Chondrocyte (in vitro differentiated cells): ENCODE measurements at regions not wholly inside any gene's neighbourhood (a gene's known extent, or its start where the extent isn't known, plus 50 kb on each side); places are given as distances from the start of the nearest gene placed in this dataset.

Source experiments
- DNase-seq: peaks from one replicate; pipeline ENCODE4 v3.0.0; 2021; ENCODE audit warnings: mixed read lengths, low spot score
- H3K27ac Mint-ChIP-seq: one replicate; pipeline ENCODE4 v1.8.0; 2021; ENCODE audit warnings: mild to moderate bottlenecking, moderate library complexity, mixed read lengths; ENCODE audit not compliant: unreplicated experiment
- H3K27me3 Mint-ChIP-seq: 2 replicates; pipeline ENCODE4 v1.8.0; 2021; ENCODE audit warnings: low read depth, mixed read lengths
- H3K36me3 Mint-ChIP-seq: 2 replicates; pipeline ENCODE4 v1.8.0; 2021; ENCODE audit warnings: low read depth, mixed read lengths
- H3K4me1 Mint-ChIP-seq: 2 replicates; pipeline ENCODE4 v1.8.0; 2021; ENCODE audit warnings: low read depth, mild to moderate bottlenecking, mixed read lengths
- H3K4me3 Mint-ChIP-seq: one replicate; pipeline ENCODE4 v1.8.0; 2021; ENCODE audit warnings: mild to moderate bottlenecking, moderate library complexity, mixed read lengths; ENCODE audit not compliant: unreplicated experiment
- H3K9me3 Mint-ChIP-seq: 2 replicates; pipeline ENCODE4 v1.8.0; 2021; ENCODE audit warnings: low read depth, mixed read lengths
- TF ChIP-seq, protein P1 (sequence below): fragments of 200-600 bp; sonication (generic); IDR thresholded peaks from 2 replicates; pipeline ENCODE4 v1.5.0; 2021; ENCODE audit warnings: antibody characterized with exemption, mild to moderate bottlenecking, moderate library complexity

DNA sequence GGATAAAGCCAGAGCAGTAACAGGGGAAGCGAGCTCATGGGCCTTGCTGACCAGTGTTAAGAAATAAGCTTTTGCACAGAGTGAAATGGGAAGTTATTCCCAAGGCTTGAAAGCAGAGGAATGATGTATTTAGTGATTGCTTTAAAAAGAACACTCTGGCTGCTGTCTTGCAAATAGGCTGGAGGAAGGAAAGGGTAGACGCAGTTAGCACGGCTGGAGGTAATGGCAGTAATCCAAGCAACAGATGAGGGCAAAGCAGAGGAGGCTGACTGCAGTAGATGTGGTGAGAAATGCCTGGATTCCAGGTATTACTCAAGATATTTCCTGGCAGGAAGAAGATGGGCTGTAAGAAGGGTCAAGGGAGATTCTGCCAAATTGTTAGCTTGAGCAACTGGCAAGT, 1342.3 kb upstream of the AGA start:
- no peaks in the 10 kb centered on the region for H3K9me3 Mint-ChIP-seq
- TF ChIP-seq, protein P1, sequence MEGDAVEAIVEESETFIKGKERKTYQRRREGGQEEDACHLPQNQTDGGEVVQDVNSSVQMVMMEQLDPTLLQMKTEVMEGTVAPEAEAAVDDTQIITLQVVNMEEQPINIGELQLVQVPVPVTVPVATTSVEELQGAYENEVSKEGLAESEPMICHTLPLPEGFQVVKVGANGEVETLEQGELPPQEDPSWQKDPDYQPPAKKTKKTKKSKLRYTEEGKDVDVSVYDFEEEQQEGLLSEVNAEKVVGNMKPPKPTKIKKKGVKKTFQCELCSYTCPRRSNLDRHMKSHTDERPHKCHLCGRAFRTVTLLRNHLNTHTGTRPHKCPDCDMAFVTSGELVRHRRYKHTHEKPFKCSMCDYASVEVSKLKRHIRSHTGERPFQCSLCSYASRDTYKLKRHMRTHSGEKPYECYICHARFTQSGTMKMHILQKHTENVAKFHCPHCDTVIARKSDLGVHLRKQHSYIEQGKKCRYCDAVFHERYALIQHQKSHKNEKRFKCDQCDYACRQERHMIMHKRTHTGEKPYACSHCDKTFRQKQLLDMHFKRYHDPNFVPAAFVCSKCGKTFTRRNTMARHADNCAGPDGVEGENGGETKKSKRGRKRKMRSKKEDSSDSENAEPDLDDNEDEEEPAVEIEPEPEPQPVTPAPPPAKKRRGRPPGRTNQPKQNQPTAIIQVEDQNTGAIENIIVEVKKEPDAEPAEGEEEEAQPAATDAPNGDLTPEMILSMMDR, result no peak
- no peak overlapping the region for H3K4me3 Mint-ChIP-seq
- DNase-seq, result no peak
- H3K27me3 Mint-ChIP-seq, result peaks cover 4% of the 10 kb centered on the region
- H3K36me3 Mint-ChIP-seq, result no peaks in the 10 kb centered on the region
- no peaks in the 10 kb centered on the region for H3K4me1 Mint-ChIP-seq
- no peak overlapping the region for H3K27ac Mint-ChIP-seq

DNA sequence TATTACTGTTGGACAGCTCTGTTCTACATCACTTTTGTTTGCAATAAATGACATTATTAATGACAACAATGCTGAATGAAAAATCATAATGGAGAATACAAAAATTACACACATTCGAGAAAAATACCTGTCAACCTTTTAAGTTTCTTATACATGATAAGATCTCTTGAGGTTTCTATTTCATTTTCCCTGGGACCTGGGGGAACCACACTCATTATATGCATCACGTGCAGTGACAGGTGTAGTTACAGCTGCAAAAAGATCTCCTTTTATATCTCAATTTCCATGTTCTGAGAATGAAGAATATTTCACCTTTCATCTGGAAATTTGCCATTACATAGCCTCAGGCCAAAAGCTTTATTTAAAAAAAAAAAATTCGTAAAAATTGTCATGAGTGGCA, 1347.0 kb upstream of the AGA start:
- peaks cover 4% of the 10 kb centered on the region for H3K27me3 Mint-ChIP-seq
- H3K9me3 Mint-ChIP-seq, result no peaks in the 10 kb centered on the region
- H3K4me1 Mint-ChIP-seq, result no peaks in the 10 kb centered on the region
- H3K27ac Mint-ChIP-seq, result no peak overlapping the region
- TF ChIP-seq, protein P1, result no peak
- DNase-seq, result no peak
- no peaks in the 10 kb centered on the region for H3K36me3 Mint-ChIP-seq
- no peak overlapping the region for H3K4me3 Mint-ChIP-seq

DNA sequence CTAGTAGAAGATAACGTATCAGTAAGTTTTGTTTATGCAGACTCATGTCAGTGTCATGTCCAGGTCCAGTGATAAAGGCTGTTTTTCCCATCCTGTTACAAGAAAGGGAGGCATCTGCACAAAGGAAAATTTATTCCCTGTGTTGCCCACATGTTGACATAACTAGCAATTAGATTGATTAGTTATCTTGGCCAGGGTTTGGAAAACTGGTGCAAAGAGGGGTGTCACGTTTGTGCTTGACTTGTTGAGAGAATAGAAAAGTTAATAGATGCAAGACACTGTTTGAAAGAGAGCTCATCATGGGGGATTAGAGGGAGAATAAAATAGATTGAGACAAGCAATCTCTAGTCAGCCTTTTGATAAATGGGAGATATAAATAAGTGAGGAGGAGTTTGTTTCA, 1357.0 kb upstream of the AGA start:
- no peaks in the 10 kb centered on the region for H3K4me1 Mint-ChIP-seq
- no peak overlapping the region for H3K4me3 Mint-ChIP-seq
- H3K27me3 Mint-ChIP-seq, result peaks cover 2% of the 10 kb centered on the region
- no peak for DNase-seq
- TF ChIP-seq, protein P1, result no peak
- no peak overlapping the region for H3K27ac Mint-ChIP-seq
- no peaks in the 10 kb centered on the region for H3K9me3 Mint-ChIP-seq
- no peaks in the 10 kb centered on the region for H3K36me3 Mint-ChIP-seq

DNA sequence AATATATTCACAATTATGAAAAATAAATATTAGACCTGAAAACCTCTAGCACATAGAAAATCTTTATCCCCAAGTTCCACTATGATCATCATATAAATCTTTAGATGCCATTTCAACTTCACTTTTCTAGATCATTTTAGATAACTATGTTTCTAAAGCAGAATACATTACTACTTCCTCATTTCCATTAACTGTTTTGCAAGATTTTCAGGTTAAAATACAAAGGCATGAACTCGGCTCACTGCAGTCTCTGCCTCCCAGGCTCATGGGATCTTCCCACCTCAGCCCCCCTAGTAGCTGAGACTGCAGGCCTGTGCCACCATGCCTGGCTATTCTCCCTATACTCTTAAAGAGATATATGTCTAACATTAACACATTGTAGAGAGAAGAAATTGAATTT, 1365.9 kb upstream of the AGA start:
- DNase-seq, result no peak
- no peaks in the 10 kb centered on the region for H3K36me3 Mint-ChIP-seq
- no peaks in the 10 kb centered on the region for H3K9me3 Mint-ChIP-seq
- TF ChIP-seq, protein P1, result no peak
- no peaks in the 10 kb centered on the region for H3K27me3 Mint-ChIP-seq
- H3K4me1 Mint-ChIP-seq, result no peaks in the 10 kb centered on the region
- no peak overlapping the region for H3K4me3 Mint-ChIP-seq
- H3K27ac Mint-ChIP-seq, result no peak overlapping the region

DNA sequence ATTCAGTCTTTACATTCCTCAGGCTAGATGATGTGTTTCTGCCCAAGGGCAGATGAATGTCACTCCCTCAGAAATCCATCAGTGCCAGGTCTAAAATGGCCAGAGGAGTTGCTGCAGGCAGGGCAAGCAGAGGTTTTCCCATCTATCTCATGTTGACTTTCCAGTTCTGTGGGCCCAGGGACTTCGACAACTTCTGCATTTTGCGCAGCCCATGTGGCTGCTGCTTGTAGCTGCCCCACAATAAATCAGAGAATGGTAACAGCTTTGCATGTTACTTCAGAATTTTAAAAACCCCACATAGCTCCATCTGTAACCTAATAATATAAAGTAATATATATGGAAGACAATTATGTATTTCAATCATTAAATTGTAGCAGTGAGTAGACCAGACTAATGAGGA, 1367.7 kb upstream of the AGA start:
- H3K27me3 Mint-ChIP-seq, result no peaks in the 10 kb centered on the region
- H3K4me1 Mint-ChIP-seq, result no peaks in the 10 kb centered on the region
- no peaks in the 10 kb centered on the region for H3K9me3 Mint-ChIP-seq
- no peak overlapping the region for H3K4me3 Mint-ChIP-seq
- DNase-seq, result no peak
- TF ChIP-seq, protein P1, result no peak
- no peak overlapping the region for H3K27ac Mint-ChIP-seq
- no peaks in the 10 kb centered on the region for H3K36me3 Mint-ChIP-seq
